GM23248 (cell line): ENCODE measurements at regions not wholly inside any gene's neighbourhood (a gene's known extent, or its start where the extent isn't known, plus 50 kb on each side); places are given as distances from the start of the nearest gene placed in this dataset.

ENCODE experiments used
- DNase-seq: peaks from one replicate; pipeline ENCODE4 v3.0.0-alpha.2; 2015
- H2AFZ ChIP-seq: fragments of 200-600 bp; sonication (generic); 2 replicates; pipeline ENCODE4 v1.6.1; 2016; ENCODE audit warnings: antibody characterized with exemption
- H3F3A ChIP-seq: fragments of 200-600 bp; sonication (generic); 2 replicates; pipeline ENCODE4 v1.6.1; 2016; ENCODE audit warnings: mild to moderate bottlenecking, antibody characterized with exemption, mixed run types; ENCODE audit not compliant: insufficient read depth
- H3K27ac ChIP-seq: fragments of 200-600 bp; sonication (generic); 2 replicates; pipeline ENCODE4 v1.5.1; 2016; ENCODE audit warnings: mild to moderate bottlenecking
- H3K27me3 ChIP-seq: fragments of 200-600 bp; sonication (generic); replicated peaks from 2 replicates; pipeline ENCODE4 v1.6.1; 2016; ENCODE audit warnings: mild to moderate bottlenecking; ENCODE audit not compliant: insufficient read depth
- H3K36me3 ChIP-seq: fragments of 200-600 bp; sonication (generic); 2 replicates; pipeline ENCODE4 v1.6.1; 2016; ENCODE audit warnings: low read depth, mild to moderate bottlenecking
- H3K4me1 ChIP-seq: fragments of 200-600 bp; sonication (generic); 2 replicates; pipeline ENCODE4 v1.6.1; 2016; ENCODE audit warnings: mild to moderate bottlenecking; ENCODE audit not compliant: insufficient read depth
- H3K4me2 ChIP-seq: fragments of 200-600 bp; sonication (generic); one replicate; pipeline ENCODE4 v1.6.1; 2016; ENCODE audit warnings: mild to moderate bottlenecking; ENCODE audit not compliant: unreplicated experiment
- H3K4me3 ChIP-seq: fragments of 200-600 bp; sonication (generic); 2 replicates; pipeline ENCODE4 v1.5.1; 2016; ENCODE audit warnings: mild to moderate bottlenecking
- H3K79me2 ChIP-seq: fragments of 200-600 bp; sonication (generic); 2 replicates; pipeline ENCODE4 v1.6.1; 2016; ENCODE audit warnings: mild to moderate bottlenecking; ENCODE audit not compliant: insufficient read depth
- H3K9ac ChIP-seq: fragments of 200-600 bp; sonication (generic); 2 replicates; pipeline ENCODE4 v1.6.1; 2016; ENCODE audit warnings: mild to moderate bottlenecking
- H3K9me2 ChIP-seq: fragments of 200-600 bp; sonication (generic); 2 replicates; pipeline ENCODE4 v1.6.1; 2016; ENCODE audit warnings: mixed run types, mild to moderate bottlenecking, moderate library complexity; ENCODE audit not compliant: insufficient read depth
- H3K9me3 ChIP-seq: fragments of 200-600 bp; sonication (generic); one replicate; pipeline ENCODE4 v1.6.1; 2017; ENCODE audit warnings: low read depth
- H4K20me1 ChIP-seq: fragments of 200-600 bp; sonication (generic); 2 replicates; pipeline ENCODE4 v1.6.0; 2016; ENCODE audit not compliant: insufficient read depth
- EZH2 ChIP-seq: fragments of 200-600 bp; sonication (generic); IDR thresholded peaks from 2 replicates; pipeline ENCODE4 v1.6.1; 2018; ENCODE audit warnings: antibody characterized with exemption, mild to moderate bottlenecking; ENCODE audit not compliant: insufficient read depth, poor library complexity, severe bottlenecking
- EZH2phosphoT487 ChIP-seq: fragments of 200-600 bp; sonication (generic); IDR thresholded peaks from 2 replicates; pipeline ENCODE4 v1.6.1; 2018; ENCODE audit warnings: antibody characterized with exemption, moderate library complexity, mild to moderate bottlenecking, low read depth; ENCODE audit not compliant: insufficient read depth
- WGBS, 2 experiments: methylation state at CpG; one replicate each; pipeline ENCODE4 v1.1.6; 2015 to 2017; ENCODE audit warnings: low lambda C conversion rate in 2 of 2, low coverage in 1 of 2; ENCODE audit errors: missing lambda C conversion rate in 2 of 2; 5-methylcytosine and 5-hydroxymethylcytosine counted together
- in situ Hi-C: fragments of 300-500 bp; cut with MboI; formaldehyde crosslinking; loops from 2 replicates; pipeline ENCODE4 v1.15.0; 2020

- H2AFZ ChIP-seq: no peak overlapping the region
- H3K27ac ChIP-seq: no peak overlapping the region
- no peaks in the 10 kb centered on the region for H3K9me2 ChIP-seq
- no peaks in the 10 kb centered on the region for H3K9me3 ChIP-seq
- H3K4me2 ChIP-seq: no peak overlapping the region
- no peak for TF ChIP-seq EZH2
- TF ChIP-seq EZH2phosphoT487: no peak
- WGBS, 2 experiments: 87 to 93% methylated on average over 2 of the region's 2 CpGs
- no peak overlapping the region for H3K4me3 ChIP-seq
- H3K4me1 ChIP-seq: no peaks in the 10 kb centered on the region
- no peaks in the 10 kb centered on the region for H3K36me3 ChIP-seq
- H3K27me3 ChIP-seq: no peaks in the 10 kb centered on the region
- no peak for DNase-seq
- no peaks in the 10 kb centered on the region for H3K79me2 ChIP-seq
- in situ Hi-C loops: no loop called here
- H4K20me1 ChIP-seq: no peaks in the 10 kb centered on the region
- H3K9ac ChIP-seq: no peak overlapping the region
- H3F3A ChIP-seq: peaks cover 1% of the 10 kb centered on the region; the same call in 1 of the 2 replicates
These were observed 207.7 kb upstream of the COPS8 start for GRCh38 chr2:236877972-236878371.

DNA sequence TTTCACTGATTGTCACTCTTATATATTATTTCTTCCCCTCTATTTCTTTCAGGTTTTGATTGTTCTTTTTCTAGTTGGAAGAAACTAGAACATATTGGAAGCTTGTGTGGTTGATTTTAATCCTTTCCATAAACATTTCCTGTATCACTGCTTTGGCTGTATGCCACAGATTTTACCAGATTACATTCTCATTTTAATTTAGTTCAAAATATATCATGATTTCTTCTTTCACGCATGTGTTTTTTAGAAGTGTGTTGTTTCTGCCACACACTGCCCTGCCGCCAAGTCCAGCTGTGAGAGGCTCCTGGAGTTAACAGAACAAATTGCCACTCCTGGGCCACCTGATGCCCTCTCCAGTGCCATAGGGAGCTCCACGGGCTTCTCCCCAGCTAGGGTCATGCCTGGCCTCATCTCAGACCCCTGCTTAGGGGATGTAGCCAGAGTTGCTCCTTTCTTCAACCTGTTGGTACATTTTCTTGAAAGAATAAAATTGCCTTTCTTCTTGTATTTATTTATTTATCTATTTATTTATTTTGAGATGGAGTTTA is 206.2 kb upstream of the COPS8 start:
- Histone ChIP-seq H3K27ac (no peak overlapping the region), H3K4me3 (no peak overlapping the region), H3K9ac (no peak overlapping the region), H3K9me3 (no peaks in the 10 kb centered on the region), H3K4me1 (no peaks in the 10 kb centered on the region), H3K27me3 (no peaks in the 10 kb centered on the region), H3K4me2 (no peak overlapping the region), H3K9me2 (no peaks in the 10 kb centered on the region), H3F3A (no peaks in the 10 kb centered on the region), H3K36me3 (no peaks in the 10 kb centered on the region), H4K20me1 (no peaks in the 10 kb centered on the region), H2AFZ (no peak overlapping the region), H3K79me2 (no peaks in the 10 kb centered on the region)
- TF ChIP-seq EZH2 (no peak), EZH2phosphoT487 (no peak)
- WGBS, 2 experiments: 85 to 95% methylated on average over 3 of the region's 3 CpGs
- in situ Hi-C loops: no loop called here
- DNase-seq: no peak

DNA sequence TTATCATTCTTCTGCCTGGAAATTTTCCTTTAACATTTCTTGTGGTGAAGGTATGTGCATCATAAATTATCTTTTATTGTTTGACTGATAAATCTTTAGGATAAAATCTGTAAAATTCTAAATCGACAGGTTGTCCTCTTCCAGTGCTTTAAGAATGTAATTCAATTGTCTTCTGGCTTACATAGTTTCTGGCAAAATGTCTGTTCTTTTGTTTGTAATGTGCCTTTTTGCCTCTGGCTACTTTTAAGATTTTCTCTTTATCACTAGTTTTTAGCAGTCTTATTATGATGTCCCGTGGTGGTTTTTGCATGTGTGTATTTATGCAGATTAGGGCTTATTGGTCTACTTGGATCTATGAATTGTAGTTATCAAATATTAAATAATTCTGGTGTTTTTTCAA is 203.6 kb upstream of the COPS8 start:
- no peaks in the 10 kb centered on the region for H3K4me1 ChIP-seq
- no peaks in the 10 kb centered on the region for H3F3A ChIP-seq
- H3K36me3 ChIP-seq: no peaks in the 10 kb centered on the region
- no peaks in the 10 kb centered on the region for H3K79me2 ChIP-seq
- in situ Hi-C loops: no loop called here
- no peak overlapping the region for H3K4me2 ChIP-seq
- no peak overlapping the region for H3K9ac ChIP-seq
- DNase-seq: peak; percentile 6
- H2AFZ ChIP-seq: no peak overlapping the region
- H3K27ac ChIP-seq: no peak overlapping the region
- 91 to 96% methylated on average over 2 of the region's 2 CpGs for WGBS, 2 experiments
- no peaks in the 10 kb centered on the region for H3K9me3 ChIP-seq
- no peaks in the 10 kb centered on the region for H3K27me3 ChIP-seq
- no peaks in the 10 kb centered on the region for H4K20me1 ChIP-seq
- H3K9me2 ChIP-seq: no peaks in the 10 kb centered on the region
- TF ChIP-seq EZH2 (no peak), EZH2phosphoT487 (no peak)
- no peak overlapping the region for H3K4me3 ChIP-seq

DNA sequence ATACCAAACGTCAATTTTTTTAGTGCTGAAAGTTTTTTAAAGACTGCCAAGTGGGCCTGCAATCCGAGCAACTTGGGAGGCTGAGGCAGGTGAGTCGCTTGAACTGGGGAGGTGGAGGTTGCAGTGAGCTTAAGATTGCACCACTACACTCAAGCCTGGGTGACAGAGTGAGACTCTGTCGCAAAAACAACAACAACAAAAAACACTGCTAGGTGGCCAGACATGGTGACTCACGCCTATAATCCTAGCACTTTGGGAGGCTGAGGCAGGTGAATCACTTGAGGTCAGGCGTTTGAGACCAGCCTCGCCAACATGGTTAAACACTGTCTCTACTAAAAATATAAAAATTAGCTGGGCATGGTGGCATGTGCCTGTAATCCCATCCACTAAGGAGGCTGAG is 202.8 kb upstream of the COPS8 start:
- Histone ChIP-seq H3K27ac (no peak overlapping the region), H3K9ac (no peak overlapping the region), H3K9me2 (no peaks in the 10 kb centered on the region), H3K79me2 (no peaks in the 10 kb centered on the region), H3K36me3 (no peaks in the 10 kb centered on the region), H4K20me1 (no peaks in the 10 kb centered on the region), H3K4me1 (peaks cover 8% of the 10 kb centered on the region), H3K4me3 (no peak overlapping the region), H3K9me3 (no peaks in the 10 kb centered on the region), H2AFZ (no peak overlapping the region), H3F3A (peaks cover 8% of the 10 kb centered on the region), H3K4me2 (no peak overlapping the region), H3K27me3 (no peaks in the 10 kb centered on the region)
- in situ Hi-C loops: no loop called here
- DNase-seq: peak; percentile 6
- WGBS, 2 experiments: 72 to 76% methylated on average over 7 of the region's 7 CpGs
- TF ChIP-seq EZH2 (no peak), EZH2phosphoT487 (no peak)

GRCh38 chr2:236883819-236884218 is 201.9 kb upstream of the COPS8 start:
- Histone ChIP-seq H3K27ac (no peak overlapping the region), H2AFZ (no peak overlapping the region), H3F3A (peaks cover 12% of the 10 kb centered on the region), H3K4me3 (no peak overlapping the region), H3K9me3 (no peaks in the 10 kb centered on the region), H3K4me1 (peaks cover 12% of the 10 kb centered on the region), H3K79me2 (no peaks in the 10 kb centered on the region), H3K4me2 (no peak overlapping the region), H3K9ac (no peak overlapping the region), H4K20me1 (no peaks in the 10 kb centered on the region), H3K36me3 (no peaks in the 10 kb centered on the region), H3K27me3 (no peaks in the 10 kb centered on the region), H3K9me2 (no peaks in the 10 kb centered on the region)
- WGBS, 2 experiments: 100% methylated on average over 1 of the region's 1 CpG
- in situ Hi-C loops: no loop called here
- no peak for DNase-seq
- no peak for TF ChIP-seq EZH2
- no peak for TF ChIP-seq EZH2phosphoT487
